Testis (tissue), 2 donors: ENCODE measurements at regions not wholly inside any gene's neighbourhood (a gene's known extent, or its start where the extent isn't known, plus 50 kb on each side); places are given as distances from the start of the nearest gene placed in this dataset.

Experiments used
- CTCF ChIP-seq, 3 experiments: fragments of 450-650 bp in 2 of 3; fragments of 200-600 bp in 1 of 3; sonication (generic) in 1 of 3; IDR thresholded peaks; one replicate each; pipeline ENCODE4 v1.5.1; 2016 to 2019; ENCODE audit warnings: antibody characterized with exemption in 3 of 3, mild to moderate bottlenecking in 2 of 3, moderate library complexity in 1 of 3
- POLR2A ChIP-seq: fragments of 450-650 bp; IDR thresholded peaks from one replicate; pipeline ENCODE4 v1.6.1; 2017; ENCODE audit warnings: antibody characterized with exemption, mild to moderate bottlenecking, moderate library complexity

DNA sequence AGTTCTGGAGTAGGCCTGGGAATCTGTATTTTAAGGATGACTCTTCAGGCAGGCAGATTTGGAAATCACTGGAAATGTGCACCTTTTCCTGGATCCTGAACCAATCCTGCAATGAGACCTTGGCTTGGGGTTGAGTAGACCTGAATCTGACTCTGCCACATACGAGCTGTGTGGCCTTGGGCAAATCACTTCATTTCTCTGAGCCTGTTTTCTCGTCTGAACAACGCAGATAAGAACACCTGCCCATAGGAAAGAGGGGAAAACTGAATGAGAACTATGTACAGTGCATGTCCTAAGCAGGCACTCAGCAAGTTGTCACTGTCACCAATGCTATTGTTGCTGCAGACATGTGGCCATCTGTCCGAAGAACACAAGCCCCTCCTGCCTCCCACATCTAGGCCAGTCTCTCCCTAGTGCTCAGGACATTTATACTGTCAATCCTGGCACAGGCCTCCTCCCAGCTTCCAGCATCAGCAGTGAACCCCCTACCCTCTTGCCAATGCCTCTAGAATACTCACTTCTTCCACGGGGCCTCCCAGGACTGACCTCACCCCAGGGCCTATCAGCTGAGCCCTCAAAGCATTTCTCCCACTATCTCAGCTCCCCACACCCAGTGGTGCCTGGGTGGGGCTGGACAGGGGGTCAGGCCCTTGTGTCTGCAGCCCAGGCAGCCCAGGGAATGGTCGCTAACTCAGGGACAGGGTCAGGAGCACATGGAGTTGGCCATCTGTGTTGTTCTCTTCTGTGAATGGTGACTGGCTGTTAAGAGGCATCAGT lies 88.8 kb upstream of the ZBTB40 start:
- no peak for TF ChIP-seq CTCF (IDR thresholded peaks at IDR 0.05)
- no peak for TF ChIP-seq POLR2A
